SK-N-SH treated with all-trans-retinoic acid at 6 μM for 48 hours (cell line): ENCODE measurements at regions not wholly inside any gene's neighbourhood (a gene's known extent, or its start where the extent isn't known, plus 50 kb on each side); places are given as distances from the start of the nearest gene placed in this dataset.

Experiments used
- ATAC-seq: fragments of 200-7000 bp; cut with Tn5 transposase; 3 replicates; pipeline ENCODE4 v1.9.1; 2020; ENCODE audit warnings: mild to moderate bottlenecking, moderate library complexity
- BACH2 ChIP-seq: fragments of 250-450 bp; sonication (Bioruptor Pico); IDR thresholded peaks from 2 replicates; pipeline ENCODE4 v1.9.0; 2021; ENCODE audit warnings: mild to moderate bottlenecking, borderline replicate concordance
- CREB5 ChIP-seq: fragments of 250-450 bp; sonication (Bioruptor Pico); IDR thresholded peaks from 2 replicates; pipeline ENCODE4 v1.5.1; 2020; ENCODE audit warnings: low read depth, mild to moderate bottlenecking, moderate library complexity
- CSDC2 ChIP-seq: fragments of 250-450 bp; sonication (Bioruptor Pico); IDR thresholded peaks from 2 replicates; pipeline ENCODE4 v1.5.0; 2020; ENCODE audit warnings: mild to moderate bottlenecking, moderate library complexity
- CSRNP3 ChIP-seq: fragments of 250-450 bp; sonication (Bioruptor Pico); IDR thresholded peaks from 2 replicates; pipeline ENCODE4 v1.5.1; 2021; ENCODE audit warnings: mild to moderate bottlenecking, moderate library complexity
- ESRRG ChIP-seq: fragments of 250-450 bp; sonication (Bioruptor Pico); IDR thresholded peaks from 2 replicates; pipeline ENCODE4 v1.6.1; 2021; ENCODE audit warnings: mild to moderate bottlenecking
- GLIS3 ChIP-seq: fragments of 250-450 bp; sonication (Bioruptor Pico); IDR thresholded peaks from 2 replicates; pipeline ENCODE4 v1.5.0; 2020; ENCODE audit warnings: mild to moderate bottlenecking, moderate library complexity
- ISL1 ChIP-seq: fragments of 250-450 bp; sonication (Bioruptor Pico); IDR thresholded peaks from 2 replicates; pipeline ENCODE4 v2.1.2; 2022; ENCODE audit warnings: mild to moderate bottlenecking, moderate library complexity
- PPARA ChIP-seq: fragments of 250-450 bp; sonication (Bioruptor Pico); IDR thresholded peaks from 2 replicates; pipeline ENCODE4 v1.5.0; 2020; ENCODE audit warnings: mild to moderate bottlenecking, borderline replicate concordance
- RARB ChIP-seq: fragments of 250-450 bp; sonication (Bioruptor Pico); IDR thresholded peaks from 2 replicates; pipeline ENCODE4 v1.8.0; 2021; ENCODE audit warnings: mild to moderate bottlenecking, moderate library complexity
- SNAI2 ChIP-seq: fragments of 250-450 bp; sonication (Bioruptor Pico); IDR thresholded peaks from 2 replicates; pipeline ENCODE4 v1.5.0; 2020; ENCODE audit warnings: mild to moderate bottlenecking, moderate library complexity
- TCF4 ChIP-seq: fragments of 250-450 bp; sonication (Bioruptor Pico); IDR thresholded peaks from 2 replicates; pipeline ENCODE4 v1.8.0; 2021; ENCODE audit warnings: mild to moderate bottlenecking, moderate library complexity, borderline replicate concordance
- TOX ChIP-seq: fragments of 250-450 bp; sonication (Bioruptor Pico); IDR thresholded peaks from 2 replicates; pipeline ENCODE4 v1.8.0; 2021; ENCODE audit warnings: mild to moderate bottlenecking, moderate library complexity, borderline replicate concordance
- ZC3H10 ChIP-seq: fragments of 250-450 bp; sonication (Bioruptor Pico); IDR thresholded peaks from 2 replicates; pipeline ENCODE4 v1.5.1; 2021; ENCODE audit warnings: mild to moderate bottlenecking, moderate library complexity
- ZNF565 ChIP-seq: fragments of 450-650 bp; formaldehyde crosslinking; conservative IDR thresholded peaks from 2 replicates; pipeline ENCODE4 v1.5.0; 2020; ENCODE audit warnings: low read depth, mild to moderate bottlenecking, moderate library complexity
- ZNF70 ChIP-seq: fragments of 450-650 bp; formaldehyde crosslinking; IDR thresholded peaks from 2 replicates; pipeline ENCODE4 v1.5.0; 2020; ENCODE audit warnings: mild to moderate bottlenecking, moderate library complexity
- ZNF8 ChIP-seq: fragments of 450-650 bp; formaldehyde crosslinking; IDR thresholded peaks from 2 replicates; pipeline ENCODE4 v1.5.0; 2020; ENCODE audit warnings: mild to moderate bottlenecking, moderate library complexity
- TF ChIP-seq, protein P1 (sequence below): fragments of 250-450 bp; sonication (Bioruptor Pico); IDR thresholded peaks from 2 replicates; pipeline ENCODE4 v1.8.0; 2021; ENCODE audit warnings: low read depth, mild to moderate bottlenecking, moderate library complexity, borderline replicate concordance
- TF ChIP-seq, protein P2 (sequence below): fragments of 250-450 bp; sonication (Bioruptor Pico); IDR thresholded peaks from 2 replicates; pipeline ENCODE4 v1.5.0; 2020; ENCODE audit warnings: mild to moderate bottlenecking, moderate library complexity
- TF ChIP-seq, protein P3 (sequence below): fragments of 250-450 bp; sonication (Bioruptor Pico); IDR thresholded peaks from 2 replicates; pipeline ENCODE4 v1.8.0; 2020; ENCODE audit warnings: mild to moderate bottlenecking, moderate library complexity, borderline replicate concordance

GRCh38 chr12:77497647-77498046 lies 333.0 kb upstream of the NAV3 start:
- no peak for ATAC-seq

DNA sequence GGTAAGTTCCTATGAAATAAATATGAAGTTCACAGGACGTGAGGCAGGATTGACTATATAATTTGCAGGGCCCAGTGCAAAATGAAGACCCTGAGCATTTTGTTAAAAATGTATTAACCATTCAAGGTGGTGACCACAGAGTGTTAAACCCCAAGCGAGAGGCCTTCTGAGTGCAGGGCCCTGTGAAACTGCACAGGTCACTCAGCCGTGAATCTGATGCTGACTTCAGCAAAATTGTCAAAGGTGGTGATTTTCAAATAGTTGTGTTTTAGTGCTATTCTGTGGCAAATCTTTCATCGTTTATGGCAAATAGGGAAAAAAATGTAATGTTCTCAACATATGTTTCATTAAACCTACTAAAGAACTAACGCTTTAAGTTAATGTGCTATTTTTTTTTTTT lies 334.0 kb upstream of the NAV3 start:
- TF ChIP-seq GLIS3 (CRISPR knock-in tag) (no peak), RARB (CRISPR knock-in tag) (no peak), BACH2 (no peak), ZNF565 (no peak), ESRRG (CRISPR knock-in tag) (no peak), TOX (no peak), ZC3H10 (CRISPR knock-in tag) (no peak)
- TF ChIP-seq, protein P1, sequence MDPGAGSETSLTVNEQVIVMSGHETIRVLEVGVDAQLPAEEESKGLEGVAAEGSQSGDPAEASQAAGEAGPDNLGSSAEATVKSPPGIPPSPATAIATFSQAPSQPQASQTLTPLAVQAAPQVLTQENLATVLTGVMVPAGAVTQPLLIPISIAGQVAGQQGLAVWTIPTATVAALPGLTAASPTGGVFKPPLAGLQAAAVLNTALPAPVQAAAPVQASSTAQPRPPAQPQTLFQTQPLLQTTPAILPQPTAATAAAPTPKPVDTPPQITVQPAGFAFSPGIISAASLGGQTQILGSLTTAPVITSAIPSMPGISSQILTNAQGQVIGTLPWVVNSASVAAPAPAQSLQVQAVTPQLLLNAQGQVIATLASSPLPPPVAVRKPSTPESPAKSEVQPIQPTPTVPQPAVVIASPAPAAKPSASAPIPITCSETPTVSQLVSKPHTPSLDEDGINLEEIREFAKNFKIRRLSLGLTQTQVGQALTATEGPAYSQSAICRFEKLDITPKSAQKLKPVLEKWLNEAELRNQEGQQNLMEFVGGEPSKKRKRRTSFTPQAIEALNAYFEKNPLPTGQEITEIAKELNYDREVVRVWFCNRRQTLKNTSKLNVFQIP (CRISPR knock-in tag), result no peak
- TF ChIP-seq, all 23 proteins: peak for 0
- no peak for ATAC-seq

More at GRCh38 chr12:77497647-77498046, 333.0 kb upstream of the NAV3 start:
- TF ChIP-seq, protein P2, sequence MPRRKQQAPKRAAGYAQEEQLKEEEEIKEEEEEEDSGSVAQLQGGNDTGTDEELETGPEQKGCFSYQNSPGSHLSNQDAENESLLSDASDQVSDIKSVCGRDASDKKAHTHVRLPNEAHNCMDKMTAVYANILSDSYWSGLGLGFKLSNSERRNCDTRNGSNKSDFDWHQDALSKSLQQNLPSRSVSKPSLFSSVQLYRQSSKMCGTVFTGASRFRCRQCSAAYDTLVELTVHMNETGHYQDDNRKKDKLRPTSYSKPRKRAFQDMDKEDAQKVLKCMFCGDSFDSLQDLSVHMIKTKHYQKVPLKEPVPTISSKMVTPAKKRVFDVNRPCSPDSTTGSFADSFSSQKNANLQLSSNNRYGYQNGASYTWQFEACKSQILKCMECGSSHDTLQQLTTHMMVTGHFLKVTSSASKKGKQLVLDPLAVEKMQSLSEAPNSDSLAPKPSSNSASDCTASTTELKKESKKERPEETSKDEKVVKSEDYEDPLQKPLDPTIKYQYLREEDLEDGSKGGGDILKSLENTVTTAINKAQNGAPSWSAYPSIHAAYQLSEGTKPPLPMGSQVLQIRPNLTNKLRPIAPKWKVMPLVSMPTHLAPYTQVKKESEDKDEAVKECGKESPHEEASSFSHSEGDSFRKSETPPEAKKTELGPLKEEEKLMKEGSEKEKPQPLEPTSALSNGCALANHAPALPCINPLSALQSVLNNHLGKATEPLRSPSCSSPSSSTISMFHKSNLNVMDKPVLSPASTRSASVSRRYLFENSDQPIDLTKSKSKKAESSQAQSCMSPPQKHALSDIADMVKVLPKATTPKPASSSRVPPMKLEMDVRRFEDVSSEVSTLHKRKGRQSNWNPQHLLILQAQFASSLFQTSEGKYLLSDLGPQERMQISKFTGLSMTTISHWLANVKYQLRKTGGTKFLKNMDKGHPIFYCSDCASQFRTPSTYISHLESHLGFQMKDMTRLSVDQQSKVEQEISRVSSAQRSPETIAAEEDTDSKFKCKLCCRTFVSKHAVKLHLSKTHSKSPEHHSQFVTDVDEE (CRISPR knock-in tag), result no peak
- TF ChIP-seq TCF4 (CRISPR knock-in tag) (no peak), RARB (CRISPR knock-in tag) (no peak), CREB5 (CRISPR knock-in tag) (no peak), ZNF565 (no peak), ESRRG (CRISPR knock-in tag) (no peak)
- TF ChIP-seq, protein P3, sequence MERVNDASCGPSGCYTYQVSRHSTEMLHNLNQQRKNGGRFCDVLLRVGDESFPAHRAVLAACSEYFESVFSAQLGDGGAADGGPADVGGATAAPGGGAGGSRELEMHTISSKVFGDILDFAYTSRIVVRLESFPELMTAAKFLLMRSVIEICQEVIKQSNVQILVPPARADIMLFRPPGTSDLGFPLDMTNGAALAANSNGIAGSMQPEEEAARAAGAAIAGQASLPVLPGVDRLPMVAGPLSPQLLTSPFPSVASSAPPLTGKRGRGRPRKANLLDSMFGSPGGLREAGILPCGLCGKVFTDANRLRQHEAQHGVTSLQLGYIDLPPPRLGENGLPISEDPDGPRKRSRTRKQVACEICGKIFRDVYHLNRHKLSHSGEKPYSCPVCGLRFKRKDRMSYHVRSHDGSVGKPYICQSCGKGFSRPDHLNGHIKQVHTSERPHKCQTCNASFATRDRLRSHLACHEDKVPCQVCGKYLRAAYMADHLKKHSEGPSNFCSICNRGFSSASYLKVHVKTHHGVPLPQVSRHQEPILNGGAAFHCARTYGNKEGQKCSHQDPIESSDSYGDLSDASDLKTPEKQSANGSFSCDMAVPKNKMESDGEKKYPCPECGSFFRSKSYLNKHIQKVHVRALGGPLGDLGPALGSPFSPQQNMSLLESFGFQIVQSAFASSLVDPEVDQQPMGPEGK, result no peak

DNA sequence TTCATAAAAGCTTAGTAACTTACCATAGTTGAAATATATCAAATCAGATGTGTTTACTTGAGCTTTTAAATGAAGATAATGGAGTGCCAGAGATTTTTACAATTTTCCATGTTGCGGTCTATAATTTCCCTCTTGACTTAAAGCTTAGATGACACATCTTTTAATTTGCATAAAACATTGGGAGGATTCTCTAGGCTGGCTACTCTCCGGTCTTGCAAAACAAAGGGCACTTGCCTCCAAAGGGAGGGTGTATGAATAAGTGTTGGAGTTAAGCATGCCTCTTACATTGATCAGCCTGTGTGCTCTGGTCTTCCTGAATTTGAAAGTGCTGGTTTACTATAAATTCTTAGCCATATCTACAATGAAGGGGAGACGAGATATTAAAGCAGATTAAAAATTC lies 336.4 kb upstream of the NAV3 start:
- no peak for TF ChIP-seq CSRNP3
- no peak for TF ChIP-seq TOX
- no peak for TF ChIP-seq SNAI2
- no peak for TF ChIP-seq RARB (CRISPR knock-in tag)
- TF ChIP-seq CSDC2 (CRISPR knock-in tag), result no peak
- TF ChIP-seq ZC3H10 (CRISPR knock-in tag), result no peak
- TF ChIP-seq BACH2, result no peak
- TF ChIP-seq GLIS3 (CRISPR knock-in tag), result no peak
- TF ChIP-seq ISL1 (CRISPR knock-in tag), result no peak
- TF ChIP-seq ZNF70 (CRISPR knock-in tag), result no peak
- no peak for TF ChIP-seq PPARA (CRISPR knock-in tag)
- no peak for TF ChIP-seq ZNF8
- no peak for TF ChIP-seq CREB5 (CRISPR knock-in tag)
- no peak for ATAC-seq
